Keratinocyte (primary cell): ENCODE measurements at regions not wholly inside any gene's neighbourhood (a gene's known extent, or its start where the extent isn't known, plus 50 kb on each side); places are given as distances from the start of the nearest gene placed in this dataset.

Source experiments
- DNase-seq: peaks from one replicate; pipeline ENCODE4 v3.0.0-alpha.2; 2011; ENCODE audit warnings: low read depth, missing footprints, low spot score
- FAIRE-seq: peaks from 2 replicates; lab custom pipeline; 2011; peaks lifted over from hg19 to GRCh38; lab: Jason Lieb, UNC
- H2AFZ ChIP-seq: 2 replicates; pipeline ENCODE4 v1.6.0; 2012; ENCODE audit warnings: low read length, control low read depth, inconsistent platforms; ENCODE audit not compliant: control insufficient read depth
- H3K27ac ChIP-seq: 2 replicates; pipeline ENCODE4 v1.5.1; 2011; ENCODE audit warnings: low read length; ENCODE audit not compliant: control insufficient read depth, insufficient read depth
- H3K27me3 ChIP-seq: 3 replicates; pipeline ENCODE4 v1.6.0; 2011; ENCODE audit warnings: low read length; ENCODE audit not compliant: control insufficient read depth, insufficient read depth; ENCODE audit errors: extremely low read depth
- H3K36me3 ChIP-seq, 2 experiments: 2 replicates in 1 of 2; 3 replicates in 1 of 2; pipeline ENCODE4 v1.5.1; 2011; ENCODE audit warnings: low read length in 2 of 2, mild to moderate bottlenecking in 1 of 2; ENCODE audit not compliant: control insufficient read depth in 2 of 2, insufficient read depth in 2 of 2; ENCODE audit errors: extremely low read depth in 1 of 2
- H3K4me1 ChIP-seq: 3 replicates; pipeline ENCODE4 v1.5.1; 2011; ENCODE audit warnings: low read length; ENCODE audit not compliant: control insufficient read depth, insufficient read depth; ENCODE audit errors: extremely low read depth
- H3K4me2 ChIP-seq: 3 replicates; pipeline ENCODE4 v1.6.0; 2011; ENCODE audit warnings: low read depth, low read length; ENCODE audit not compliant: control insufficient read depth, insufficient read depth; ENCODE audit errors: extremely low read depth
- H3K4me3 ChIP-seq, 3 experiments: fragments of 200-600 bp in 1 of 3; sonication (generic) in 1 of 3; 2 replicates in 2 of 3; 3 replicates in 1 of 3; pipeline ENCODE4 v1.5.1; 2011 to 2016; ENCODE audit warnings: low read length in 3 of 3, mild to moderate bottlenecking in 3 of 3, control low read depth in 2 of 3, inconsistent platforms in 1 of 3, low read depth in 1 of 3, mixed read lengths in 1 of 3, mixed run types in 1 of 3, moderate library complexity in 1 of 3; ENCODE audit not compliant: control insufficient read depth in 2 of 3, insufficient read depth in 2 of 3; ENCODE audit errors: extremely low read depth in 1 of 3
- H3K79me2 ChIP-seq: 2 replicates; pipeline ENCODE4 v1.6.0; 2012; ENCODE audit warnings: low read length; ENCODE audit not compliant: control insufficient read depth, insufficient read depth
- H3K9ac ChIP-seq: 3 replicates; pipeline ENCODE4 v1.6.0; 2011; ENCODE audit warnings: low read length; ENCODE audit not compliant: control insufficient read depth, insufficient read depth; ENCODE audit errors: extremely low read depth
- H3K9me1 ChIP-seq: 3 replicates; pipeline ENCODE4 v1.6.0; 2011; ENCODE audit warnings: low read length; ENCODE audit not compliant: control insufficient read depth, insufficient read depth; ENCODE audit errors: extremely low read depth
- H3K9me3 ChIP-seq: 2 replicates; pipeline ENCODE4 v1.5.1; 2012; ENCODE audit warnings: low read depth, low read length; ENCODE audit not compliant: control insufficient read depth
- H4K20me1 ChIP-seq: 3 replicates; pipeline ENCODE4 v1.6.0; 2011; ENCODE audit warnings: low read length; ENCODE audit not compliant: control insufficient read depth, insufficient read depth; ENCODE audit errors: extremely low read depth
- EZH2 ChIP-seq: IDR thresholded peaks from one replicate; pipeline ENCODE4 v1.6.1; 2012; ENCODE audit warnings: inconsistent platforms, mild to moderate bottlenecking, low read length, moderate library complexity
- dilution Hi-C: fragments of 300-500 bp; cut with MboI; formaldehyde crosslinking; loops from one replicate; pipeline ENCODE4 v1.7.0; 2020; ENCODE audit warnings: low sequenced_read_pairs; ENCODE audit not compliant: extremely low pct_ligation_motif_present
- TF ChIP-seq, protein P1 (sequence below), 3 experiments: IDR thresholded peaks in 1 of 3; conservative IDR thresholded peaks in 1 of 3; optimal IDR thresholded peaks in 1 of 3; 2 replicates in 2 of 3; 3 replicates in 1 of 3; pipeline versions ENCODE3 to v1.5.1; 2011; ENCODE audit warnings: low read length in 3 of 3, mild to moderate bottlenecking in 3 of 3, moderate library complexity in 2 of 3, control low read depth in 1 of 3, inconsistent platforms in 1 of 3; ENCODE audit not compliant: insufficient read depth in 2 of 3; ENCODE audit errors: extremely low read depth in 1 of 3

DNA sequence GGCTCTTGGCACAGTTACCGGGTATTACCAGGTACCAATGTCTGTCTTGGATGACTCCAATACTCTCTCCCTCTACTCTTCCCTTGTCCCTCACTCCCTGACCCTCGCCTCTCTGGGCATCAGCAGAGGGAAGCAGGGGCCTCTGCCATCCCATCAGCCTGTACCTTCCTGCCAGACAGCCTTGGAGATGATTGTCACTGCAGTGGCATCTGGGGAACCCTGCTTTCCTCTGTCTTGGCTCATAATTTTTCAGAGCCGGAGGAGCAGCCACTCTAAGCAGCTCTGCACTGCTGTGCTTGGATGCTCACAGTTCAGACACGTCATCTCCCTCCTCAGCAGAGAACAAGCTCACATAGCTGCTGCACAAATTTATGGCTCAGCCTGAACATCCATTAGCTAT lies 274.1 kb downstream of the SMARCA2 start:
- dilution Hi-C loops: no loop called here
- no peak overlapping the region for H3K9ac ChIP-seq
- no peak overlapping the region for H3K4me2 ChIP-seq
- H3K27ac ChIP-seq: no peak overlapping the region
- no peaks in the 10 kb centered on the region for H4K20me1 ChIP-seq
- no peaks in the 10 kb centered on the region for H3K27me3 ChIP-seq
- DNase-seq (no peak), FAIRE-seq (no peak)
- H3K36me3 ChIP-seq: no peaks in the 10 kb centered on the region
- no peak for TF ChIP-seq EZH2
- TF ChIP-seq, protein P1, sequence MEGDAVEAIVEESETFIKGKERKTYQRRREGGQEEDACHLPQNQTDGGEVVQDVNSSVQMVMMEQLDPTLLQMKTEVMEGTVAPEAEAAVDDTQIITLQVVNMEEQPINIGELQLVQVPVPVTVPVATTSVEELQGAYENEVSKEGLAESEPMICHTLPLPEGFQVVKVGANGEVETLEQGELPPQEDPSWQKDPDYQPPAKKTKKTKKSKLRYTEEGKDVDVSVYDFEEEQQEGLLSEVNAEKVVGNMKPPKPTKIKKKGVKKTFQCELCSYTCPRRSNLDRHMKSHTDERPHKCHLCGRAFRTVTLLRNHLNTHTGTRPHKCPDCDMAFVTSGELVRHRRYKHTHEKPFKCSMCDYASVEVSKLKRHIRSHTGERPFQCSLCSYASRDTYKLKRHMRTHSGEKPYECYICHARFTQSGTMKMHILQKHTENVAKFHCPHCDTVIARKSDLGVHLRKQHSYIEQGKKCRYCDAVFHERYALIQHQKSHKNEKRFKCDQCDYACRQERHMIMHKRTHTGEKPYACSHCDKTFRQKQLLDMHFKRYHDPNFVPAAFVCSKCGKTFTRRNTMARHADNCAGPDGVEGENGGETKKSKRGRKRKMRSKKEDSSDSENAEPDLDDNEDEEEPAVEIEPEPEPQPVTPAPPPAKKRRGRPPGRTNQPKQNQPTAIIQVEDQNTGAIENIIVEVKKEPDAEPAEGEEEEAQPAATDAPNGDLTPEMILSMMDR (optimal IDR thresholded peaks at IDR 0.05 in 1 of 3, IDR thresholded peaks at IDR 0.05 in 1 of 3, conservative IDR thresholded peaks at IDR 0.05 in 1 of 3; ENCODE audit: extremely low read depth in 1 of 3, insufficient read depth in 2 of 3, low read length in 3 of 3): no peak
- no peaks in the 10 kb centered on the region for H3K9me3 ChIP-seq
- no peaks in the 10 kb centered on the region for H3K9me1 ChIP-seq
- no peaks in the 10 kb centered on the region for H3K79me2 ChIP-seq
- H2AFZ ChIP-seq: no peak overlapping the region
- H3K4me1 ChIP-seq: peaks cover 10% of the 10 kb centered on the region
- no peak overlapping the region for H3K4me3 ChIP-seq

DNA sequence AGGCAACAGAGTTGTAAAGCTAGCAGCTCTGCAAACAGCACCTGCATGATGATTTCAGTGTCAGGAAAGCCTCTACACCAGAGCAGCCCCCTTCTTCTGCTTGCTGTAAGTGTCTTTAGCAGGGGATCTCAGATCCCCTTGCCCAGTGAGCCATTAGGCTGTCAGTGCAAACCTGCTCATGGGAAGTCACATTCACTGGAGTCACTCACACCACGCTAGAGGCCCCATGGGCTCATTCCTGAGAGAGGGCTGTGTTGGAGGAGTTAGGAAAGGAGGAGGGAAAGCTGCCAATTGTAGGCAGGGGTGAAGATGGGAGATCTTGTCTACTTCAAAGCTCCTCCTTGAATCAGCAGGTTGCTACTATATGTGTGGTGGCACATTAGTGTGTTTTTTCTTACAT lies 275.2 kb downstream of the SMARCA2 start:
- Histone ChIP-seq H3K27me3 (no peaks in the 10 kb centered on the region), H2AFZ (no peak overlapping the region), H3K4me3 (no peak overlapping the region), H3K4me1 (peaks cover 5% of the 10 kb centered on the region), H3K9me3 (no peaks in the 10 kb centered on the region), H3K36me3 (no peaks in the 10 kb centered on the region), H3K9ac (no peak overlapping the region), H3K79me2 (no peaks in the 10 kb centered on the region), H4K20me1 (no peaks in the 10 kb centered on the region), H3K9me1 (no peaks in the 10 kb centered on the region), H3K27ac (no peak overlapping the region), H3K4me2 (no peak overlapping the region)
- DNase-seq (no peak), FAIRE-seq (no peak)
- TF ChIP-seq, protein P1 (optimal IDR thresholded peaks at IDR 0.05 in 1 of 3, IDR thresholded peaks at IDR 0.05 in 1 of 3, conservative IDR thresholded peaks at IDR 0.05 in 1 of 3; ENCODE audit: extremely low read depth in 1 of 3, insufficient read depth in 2 of 3, low read length in 3 of 3): no peak
- no peak for TF ChIP-seq EZH2
- dilution Hi-C loops: no loop called here
